Heart right ventricle (tissue), 16 donors: ENCODE measurements at regions not wholly inside any gene's neighbourhood (a gene's known extent, or its start where the extent isn't known, plus 50 kb on each side); places are given as distances from the start of the nearest gene placed in this dataset.

Experiments used
- ATAC-seq, 8 donors: fragments of 200-7000 bp; cut with Tn5 transposase; one replicate each; pipeline ENCODE4 v1.9.1; 2020; ENCODE audit warnings: mild to moderate bottlenecking in 8 of 8, moderate library complexity in 8 of 8, moderate number of reproducible peaks in 1 of 8
- DNase-seq, 2 donors: peaks; one replicate each; pipeline ENCODE4 v3.0.0-alpha.2; 2020
- H3K27ac ChIP-seq, 10 donors: fragments of 200-600 bp; sonication (generic) in 2 of 10; one replicate each; pipeline versions ENCODE4 v1.5.0 to v1.8.0; 2020 to 2022; ENCODE audit warnings: mild to moderate bottlenecking in 3 of 10
- H3K27me3 ChIP-seq, 7 donors: fragments of 200-600 bp; one replicate each; pipeline ENCODE4 v1.8.0; 2021 to 2022; ENCODE audit warnings: mild to moderate bottlenecking in 2 of 7
- H3K36me3 ChIP-seq, 9 donors: fragments of 200-600 bp; sonication (generic) in 1 of 9; one replicate each; pipeline versions ENCODE4 v1.5.0 to v1.8.0; 2020 to 2022; ENCODE audit warnings: mild to moderate bottlenecking in 2 of 9
- H3K4me1 ChIP-seq, 9 donors: fragments of 200-600 bp; sonication (generic) in 1 of 9; one replicate each; pipeline versions ENCODE4 v1.5.0 to v1.8.0; 2020 to 2022; ENCODE audit warnings: mild to moderate bottlenecking in 4 of 9
- H3K4me3 ChIP-seq, 10 donors: fragments of 200-600 bp; sonication (generic) in 2 of 10; one replicate each; pipeline versions ENCODE4 v1.5.0 to v1.8.0; 2020 to 2022; ENCODE audit warnings: mild to moderate bottlenecking in 7 of 10, moderate library complexity in 2 of 10
- H3K9me3 ChIP-seq, 11 donors: fragments of 200-600 bp in 10 of 11; sonication (generic) in 2 of 11; one replicate each; pipeline versions ENCODE4 v1.5.0 to v1.8.0; 2013 to 2022; ENCODE audit warnings: mild to moderate bottlenecking in 2 of 11, control low read depth in 1 of 11, moderate library complexity in 1 of 11
- WGBS, 2 donors: extraction: QIAGEN DNeasy Blood & Tissue Kit; methylation state at CpG; one replicate each; pipeline ENCODE4 v1.1.7; 2013; ENCODE audit warnings: inconsistent platforms in 1 of 2; 5-methylcytosine and 5-hydroxymethylcytosine counted together
- intact Hi-C, 10 donors: fragments of 100-400 bp; cut with DNase I; formaldehyde crosslinking; loops; one replicate each; pipeline versions ENCODE4 v1.11.1 to v1.14.2; 2022
- TF ChIP-seq, protein P1 (sequence below), 9 donors: fragments of 200-600 bp; sonication (generic) in 2 of 9; IDR thresholded peaks; one replicate each; pipeline versions ENCODE4 v1.5.0 to v1.8.0; 2021 to 2022; ENCODE audit warnings: antibody characterized with exemption in 9 of 9, mild to moderate bottlenecking in 5 of 9, moderate library complexity in 1 of 9
- donor health status: Arrhythmogenic right ventricular cardiomyopathy.
- donor health status: ischemic (EF 13 %, LVEDD 7.1; RV severe dilation, severe dysfunction).
- donor health status: healthy with polysubstance abuse.
- donor health status: DM: no; HTN: yes; CAD: no.
- donor health status: DM: no; HTN: no; CAD: no.
- donor health status: ischemic (EF 25% LVEDD 6.9; RV normal size, moderate dysfunction).
- donor health status: ischemic (EF 25% LVEDD 5.7; RV mildly dilated, moderate dysfunction).
- donor health status: healthy.
- donor health status: DM: yes; HTN: yes; CAD: no.
- donor health status: Ischemic cardiomyopathy.
- donor health status: ischemic (EF 35%, LVEDD 5.7; RV mildly dilated, moderate dysfunction).
- donor health status: nonischemic (EF 11% LVEDD 7.7; RV severe dilation, severe dysfunction).
- donor health status: DM: yes; HTN: yes; CAD: no.
- donor health status: PGD.
- donor health status: ischemic (EF 29% LVEDD 5.4; RV normal size, mild dysfunction).
- donor health status: nonischemic (EF 23%, LVEDD 6.1; RV moderate dilation, normal function).

DNA sequence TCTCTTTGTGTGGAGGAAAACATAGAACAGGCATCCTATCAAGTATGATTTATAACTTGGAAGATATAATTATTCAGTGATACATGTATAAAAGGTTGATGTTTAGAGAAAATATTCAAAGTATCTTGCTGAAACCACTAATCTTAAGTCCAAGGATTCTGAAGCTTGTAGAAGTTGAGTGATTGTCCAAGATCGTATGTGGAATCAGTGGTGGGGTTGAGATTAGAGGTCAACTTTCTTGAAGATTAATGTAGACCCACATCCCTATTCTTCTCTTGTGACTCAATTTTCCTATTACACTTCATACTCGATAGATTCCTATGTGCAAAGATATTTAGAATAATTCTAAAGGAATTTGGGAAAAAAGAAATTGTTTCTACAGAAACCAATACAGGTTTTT is 1565.9 kb upstream of the ACVR2A start:
- TF ChIP-seq, protein P1, sequence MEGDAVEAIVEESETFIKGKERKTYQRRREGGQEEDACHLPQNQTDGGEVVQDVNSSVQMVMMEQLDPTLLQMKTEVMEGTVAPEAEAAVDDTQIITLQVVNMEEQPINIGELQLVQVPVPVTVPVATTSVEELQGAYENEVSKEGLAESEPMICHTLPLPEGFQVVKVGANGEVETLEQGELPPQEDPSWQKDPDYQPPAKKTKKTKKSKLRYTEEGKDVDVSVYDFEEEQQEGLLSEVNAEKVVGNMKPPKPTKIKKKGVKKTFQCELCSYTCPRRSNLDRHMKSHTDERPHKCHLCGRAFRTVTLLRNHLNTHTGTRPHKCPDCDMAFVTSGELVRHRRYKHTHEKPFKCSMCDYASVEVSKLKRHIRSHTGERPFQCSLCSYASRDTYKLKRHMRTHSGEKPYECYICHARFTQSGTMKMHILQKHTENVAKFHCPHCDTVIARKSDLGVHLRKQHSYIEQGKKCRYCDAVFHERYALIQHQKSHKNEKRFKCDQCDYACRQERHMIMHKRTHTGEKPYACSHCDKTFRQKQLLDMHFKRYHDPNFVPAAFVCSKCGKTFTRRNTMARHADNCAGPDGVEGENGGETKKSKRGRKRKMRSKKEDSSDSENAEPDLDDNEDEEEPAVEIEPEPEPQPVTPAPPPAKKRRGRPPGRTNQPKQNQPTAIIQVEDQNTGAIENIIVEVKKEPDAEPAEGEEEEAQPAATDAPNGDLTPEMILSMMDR (IDR thresholded peaks at IDR 0.05), result no peak
- DNase-seq (no peak), ATAC-seq (no peak)
- Histone ChIP-seq H3K36me3 (no peaks in the 10 kb centered on the region), H3K27me3 (no peaks in the 10 kb centered on the region), H3K9me3 (no peaks in the 10 kb centered on the region), H3K27ac (no peak overlapping the region), H3K4me1 (no peaks in the 10 kb centered on the region), H3K4me3 (no peak overlapping the region)
- 88 to 95% methylated on average over 2 of the region's 2 CpGs for WGBS, 2 donors
- intact Hi-C loops, result no loop called here

DNA sequence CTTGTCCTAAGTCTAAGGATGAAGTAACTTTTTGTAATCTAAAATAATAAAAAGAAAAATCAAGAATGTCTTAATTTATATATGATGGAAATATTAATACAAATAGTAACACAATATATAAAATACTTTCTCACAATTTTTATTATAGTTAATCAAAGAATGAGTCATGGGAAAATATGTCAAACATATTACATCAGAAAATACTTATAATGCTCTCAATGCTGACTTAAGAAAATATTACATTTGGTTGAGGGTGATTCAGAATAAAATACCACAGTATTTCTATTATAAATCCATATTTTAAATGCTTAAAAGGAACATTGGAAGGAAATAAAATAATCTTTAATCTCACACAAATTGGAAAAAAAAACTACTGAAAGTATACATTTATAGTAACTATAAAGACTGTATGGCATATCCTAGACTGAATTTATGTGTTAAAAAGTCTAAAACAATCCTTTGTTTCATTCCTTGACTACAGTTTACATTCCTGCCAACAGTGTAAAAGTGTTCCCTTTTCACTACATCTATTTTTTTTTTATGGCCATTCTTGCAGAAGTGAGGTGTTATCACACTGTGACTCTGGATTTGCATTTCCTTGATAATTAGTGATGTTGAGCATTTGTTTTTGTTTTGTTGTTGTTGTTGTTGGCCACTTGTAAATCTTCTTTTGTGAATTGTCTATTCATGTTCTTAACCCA is 1573.5 kb upstream of the ACVR2A start:
- H3K9me3 ChIP-seq, result no peaks in the 10 kb centered on the region
- ATAC-seq, result no peak
- no peak for DNase-seq
- no peak overlapping the region for H3K27ac ChIP-seq
- H3K4me1 ChIP-seq, result no peaks in the 10 kb centered on the region
- TF ChIP-seq, protein P1 (IDR thresholded peaks at IDR 0.05), result no peak
- no peaks in the 10 kb centered on the region for H3K36me3 ChIP-seq
- H3K4me3 ChIP-seq, result no peak overlapping the region
- H3K27me3 ChIP-seq, result no peaks in the 10 kb centered on the region
- intact Hi-C loops, result no loop called here

DNA sequence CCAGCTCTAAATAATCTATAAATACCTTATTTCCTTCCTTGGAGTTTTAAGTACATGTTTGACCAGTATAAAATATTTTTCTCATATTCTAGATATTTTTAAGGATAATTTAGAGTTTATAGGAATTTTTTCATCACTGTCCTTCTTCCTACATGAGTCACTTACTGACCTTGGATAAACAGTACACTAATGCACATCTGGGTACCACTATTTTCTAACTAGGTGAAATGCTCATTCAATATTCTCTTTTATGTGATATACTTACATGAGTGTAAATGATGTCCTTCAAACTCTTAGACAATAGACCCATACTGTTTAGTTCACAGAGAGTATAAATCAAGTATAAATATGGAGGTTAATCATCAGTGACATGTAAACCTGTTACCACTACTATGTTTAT is 1574.2 kb upstream of the ACVR2A start:
- Histone ChIP-seq H3K27ac (no peak overlapping the region), H3K4me1 (no peaks in the 10 kb centered on the region), H3K27me3 (no peaks in the 10 kb centered on the region), H3K36me3 (no peaks in the 10 kb centered on the region), H3K9me3 (no peaks in the 10 kb centered on the region), H3K4me3 (no peak overlapping the region)
- DNase-seq (no peak), ATAC-seq (no peak)
- TF ChIP-seq, protein P1 (IDR thresholded peaks at IDR 0.05), result no peak
- intact Hi-C loops, result no loop called here

DNA sequence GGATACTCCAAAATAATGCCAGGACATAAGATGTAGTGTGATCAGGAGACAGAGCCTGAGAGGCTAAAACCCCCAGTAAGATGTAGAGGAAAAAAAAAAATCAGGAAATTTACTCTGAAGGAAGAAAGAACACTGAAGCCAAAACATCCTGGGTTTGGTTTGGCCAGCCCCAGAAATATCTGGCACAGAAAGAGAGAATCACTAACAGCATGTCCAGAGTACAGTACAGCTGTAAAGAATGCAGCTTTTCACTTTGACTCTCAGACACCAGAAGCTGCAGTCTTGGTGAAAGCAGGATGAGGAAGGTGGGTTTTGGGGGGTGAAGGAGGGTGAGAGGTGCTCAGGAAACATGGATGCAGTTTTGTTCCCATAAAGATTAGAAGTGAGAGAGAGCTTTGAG is 1577.7 kb upstream of the ACVR2A start:
- DNase-seq (no peak), ATAC-seq (no peak)
- Histone ChIP-seq H3K27me3 (no peaks in the 10 kb centered on the region), H3K9me3 (peaks cover 0 to 8% (median 0%) of the 10 kb centered on the region in 11 donors), H3K27ac (no peak overlapping the region), H3K4me1 (no peaks in the 10 kb centered on the region), H3K36me3 (no peaks in the 10 kb centered on the region), H3K4me3 (no peak overlapping the region)
- intact Hi-C loops, result no loop called here
- TF ChIP-seq, protein P1 (IDR thresholded peaks at IDR 0.05), result no peak
